ENCODE measurements at regions not wholly inside any gene's neighbourhood (a gene's known extent, or its start where the extent isn't known, plus 50 kb on each side); places are given as distances from the start of the nearest gene placed in this dataset.

GRCh38 chr3:59289831-59290230 lies 240.0 kb upstream of the CFAP20DC start:
- no peak for DNase-seq (ENCODE audit: low spot score)

DNA sequence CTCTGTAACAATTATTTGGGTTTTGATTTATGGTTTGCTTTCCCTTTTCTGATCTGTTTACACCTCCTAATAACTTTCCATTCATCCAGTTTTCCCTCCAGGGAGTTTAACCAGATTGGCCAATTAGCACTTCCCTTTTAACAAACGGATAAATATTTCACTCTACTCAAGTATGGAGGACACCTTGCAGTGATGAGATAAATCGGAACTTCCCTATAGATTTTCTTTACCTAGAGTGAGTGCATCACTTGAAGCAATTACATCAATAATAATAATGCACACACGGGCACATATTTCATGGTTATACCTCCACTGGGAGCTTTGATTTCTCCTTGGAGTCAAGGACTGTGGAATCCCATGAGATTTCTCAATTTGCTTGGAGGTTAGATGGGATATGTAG lies 239.1 kb upstream of the CFAP20DC start:
- DNase-seq (ENCODE audit: low spot score) = no peak

DNA sequence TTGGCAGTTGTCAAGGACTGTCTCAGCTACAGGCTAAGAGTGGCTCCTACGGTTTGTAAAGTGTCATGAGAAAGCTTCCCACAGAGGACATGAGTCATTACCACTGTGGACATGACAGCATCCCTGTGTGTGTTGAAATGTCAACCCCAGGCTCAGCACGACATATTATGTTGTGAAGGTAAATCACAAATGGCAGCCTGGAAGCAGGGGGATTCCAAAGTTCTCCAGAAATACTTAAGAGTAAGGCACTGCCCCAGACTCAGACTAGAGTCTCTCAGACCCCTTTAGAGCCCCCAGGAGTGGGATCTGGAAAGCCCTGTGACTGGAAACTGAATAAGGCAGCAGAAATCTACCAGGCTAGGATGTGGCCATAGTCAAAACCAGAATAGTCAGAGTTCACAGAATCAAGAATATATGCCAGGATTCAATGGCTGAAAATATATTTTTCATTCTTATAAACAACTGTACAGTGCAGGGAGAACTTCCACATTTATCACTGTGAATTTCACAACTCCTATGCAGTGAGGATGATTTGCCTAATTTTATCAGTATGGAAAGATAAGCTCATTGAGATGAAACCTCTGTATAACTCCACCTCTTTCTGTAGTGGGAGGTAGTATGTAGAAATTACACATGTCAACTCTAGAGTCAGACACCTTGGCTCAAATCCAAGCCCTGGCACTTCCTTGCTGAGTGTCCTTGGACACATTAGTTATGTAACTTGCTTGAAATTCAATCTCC lies 237.1 kb upstream of the CFAP20DC start:
- peak; percentile 36 for DNase-seq (ENCODE audit: low spot score)

DNA sequence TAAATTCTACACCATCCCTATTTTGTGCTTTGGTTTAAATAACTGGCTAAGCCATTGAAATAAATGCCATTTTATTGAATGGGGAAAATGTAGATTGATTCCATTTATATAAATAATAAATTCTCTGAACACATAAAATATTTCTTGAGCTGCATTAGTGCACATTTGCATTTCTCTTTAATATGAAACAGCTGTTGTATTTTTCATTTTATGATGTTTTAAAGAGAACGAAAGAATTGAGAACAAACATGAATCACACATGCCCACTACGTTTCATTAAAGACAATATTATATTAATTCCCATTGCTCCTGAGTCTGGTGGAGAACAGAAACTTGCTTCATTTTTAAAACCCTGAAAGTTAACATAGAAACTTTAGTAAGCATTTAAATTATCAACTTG lies 235.7 kb upstream of the CFAP20DC start:
- DNase-seq (ENCODE audit: low spot score) = no peak

DNA sequence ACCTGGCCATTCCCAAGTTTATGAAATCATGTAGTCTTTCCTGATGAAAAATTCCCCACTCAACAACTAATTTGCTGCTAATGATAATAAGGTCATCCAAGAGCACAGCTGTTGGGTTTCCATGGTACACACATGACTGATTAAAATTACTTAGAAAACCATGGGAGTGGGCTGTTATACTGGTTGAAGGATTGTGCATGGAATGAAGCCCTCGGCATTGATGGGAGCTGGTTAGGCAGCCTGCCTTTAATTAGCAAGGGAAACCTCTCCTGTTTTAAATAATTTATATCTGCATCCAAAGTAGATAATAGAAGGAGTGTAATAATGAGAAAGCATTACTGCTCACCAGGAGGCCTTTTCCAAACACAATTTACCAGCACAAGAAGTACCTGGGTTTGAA lies 235.1 kb upstream of the CFAP20DC start:
- DNase-seq (ENCODE audit: low spot score) = no peak

DNA sequence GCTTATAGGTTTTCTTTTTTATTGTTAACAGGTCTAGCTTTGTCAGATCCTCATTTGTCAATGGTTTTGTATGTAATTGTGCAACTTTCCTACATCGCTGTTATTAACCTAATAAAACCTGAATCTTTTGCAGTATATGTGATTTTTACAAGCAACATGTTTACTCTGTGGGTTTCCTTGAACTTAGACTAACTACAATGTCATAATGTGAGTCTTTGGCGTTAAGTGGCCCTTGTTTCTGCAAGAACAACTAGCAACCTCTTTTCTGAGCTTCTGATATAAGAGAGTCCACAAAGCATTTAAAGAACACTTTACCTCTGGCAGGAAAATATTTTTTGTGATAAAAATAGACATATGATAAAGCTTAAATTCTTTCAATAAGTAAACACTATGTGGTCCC lies 230.3 kb upstream of the CFAP20DC start:
- DNase-seq (ENCODE audit: low spot score) = no peak

DNA sequence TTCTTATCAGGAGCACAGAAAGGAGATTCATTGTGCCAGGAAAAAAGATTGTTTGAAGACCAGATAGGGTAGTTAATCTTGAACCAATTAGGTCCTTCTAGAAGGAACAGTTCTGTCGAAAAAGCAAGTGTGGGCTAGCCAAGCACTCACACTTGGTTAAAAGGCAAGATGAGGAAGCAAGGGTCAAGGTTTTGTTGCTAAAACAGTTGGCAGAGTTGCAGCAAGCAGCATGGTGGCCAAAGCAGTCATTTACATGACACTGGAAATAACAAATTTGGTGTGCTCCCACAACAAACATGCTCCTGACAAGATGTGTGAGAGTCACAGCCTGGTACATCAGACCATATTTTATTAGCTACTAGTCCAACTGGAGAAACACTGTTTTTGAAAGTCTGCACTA lies 228.0 kb upstream of the CFAP20DC start:
- no peak for DNase-seq (ENCODE audit: low spot score)

GRCh38 chr3:59277201-59277600 lies 227.4 kb upstream of the CFAP20DC start:
- no peak for DNase-seq (ENCODE audit: low spot score)

- DNase-seq (ENCODE audit: low spot score) = no peak
Observed at GRCh38 chr3:59273976-59274375, 224.2 kb upstream of the CFAP20DC start.

GRCh38 chr3:59271971-59272370 lies 222.1 kb upstream of the CFAP20DC start:
- no peak for DNase-seq (ENCODE audit: low spot score)

GRCh38 chr3:59270921-59271320 lies 221.1 kb upstream of the CFAP20DC start:
- DNase-seq (ENCODE audit: low spot score) = no peak

GRCh38 chr3:59270209-59270608 lies 220.4 kb upstream of the CFAP20DC start:
- DNase-seq (ENCODE audit: low spot score) = peak; percentile 54

- DNase-seq (ENCODE audit: low spot score) = peak; percentile 46
Observed at GRCh38 chr3:59268170-59268569, 218.3 kb upstream of the CFAP20DC start.

GRCh38 chr3:59267021-59267420 lies 217.2 kb upstream of the CFAP20DC start:
- DNase-seq (ENCODE audit: low spot score) = no peak

DNA sequence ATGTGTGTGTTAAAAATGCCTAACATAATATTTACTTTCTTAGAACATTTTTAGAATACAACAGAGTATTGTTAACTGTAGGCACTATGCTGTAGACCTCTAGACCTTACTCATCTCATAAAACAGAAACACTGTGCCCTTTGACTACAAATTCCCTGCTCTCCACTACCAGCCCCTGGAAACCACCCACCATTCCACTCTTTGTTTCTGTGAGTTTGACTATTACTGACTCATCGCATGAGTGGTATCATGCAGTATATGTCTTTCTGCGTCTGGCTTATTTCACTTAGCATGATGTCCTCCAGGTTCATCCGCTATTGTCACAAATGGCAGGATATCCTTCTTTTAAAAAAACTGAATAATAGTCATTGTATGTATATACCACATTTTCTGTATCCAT lies 216.7 kb upstream of the CFAP20DC start:
- DNase-seq (ENCODE audit: low spot score) = peak; percentile 68

DNA sequence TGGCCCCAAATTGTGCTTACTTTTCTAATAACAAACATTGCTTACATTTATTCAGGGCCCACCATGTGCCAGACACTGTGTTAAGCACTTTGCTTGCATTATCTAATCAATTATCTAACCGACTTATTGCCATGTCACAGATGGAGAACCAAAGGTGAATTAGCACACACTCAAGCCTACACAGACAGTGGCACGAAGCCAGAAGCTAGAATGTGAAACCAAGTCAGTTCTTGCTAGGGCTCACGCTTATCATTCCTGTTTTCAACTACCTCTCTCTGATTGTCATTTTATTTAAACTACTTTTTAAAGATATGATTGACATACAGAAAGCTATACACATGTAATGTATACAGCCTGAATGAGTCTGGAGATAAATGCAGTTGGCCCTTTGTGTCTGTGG lies 215.7 kb upstream of the CFAP20DC start:
- no peak for DNase-seq (ENCODE audit: low spot score)

DNA sequence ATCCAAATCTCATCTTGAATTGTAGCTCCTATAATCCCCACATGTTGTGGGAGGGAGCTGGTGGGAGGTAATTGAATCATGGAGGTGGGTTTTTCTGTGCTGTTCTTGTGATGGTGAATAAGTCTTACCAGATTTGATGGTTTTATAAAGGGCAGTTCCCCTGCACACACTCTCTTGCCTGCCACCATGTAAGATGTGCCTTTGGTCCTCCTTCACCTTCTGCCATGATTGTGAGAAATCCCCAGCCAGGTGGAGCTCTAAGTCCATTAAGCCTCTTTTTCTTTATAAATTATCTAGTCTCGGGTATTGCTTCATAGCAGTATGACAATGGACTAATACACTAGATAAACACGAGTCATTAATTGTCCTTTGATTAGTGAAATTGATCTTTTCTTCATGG lies 214.5 kb upstream of the CFAP20DC start:
- DNase-seq (ENCODE audit: low spot score) = no peak

DNA sequence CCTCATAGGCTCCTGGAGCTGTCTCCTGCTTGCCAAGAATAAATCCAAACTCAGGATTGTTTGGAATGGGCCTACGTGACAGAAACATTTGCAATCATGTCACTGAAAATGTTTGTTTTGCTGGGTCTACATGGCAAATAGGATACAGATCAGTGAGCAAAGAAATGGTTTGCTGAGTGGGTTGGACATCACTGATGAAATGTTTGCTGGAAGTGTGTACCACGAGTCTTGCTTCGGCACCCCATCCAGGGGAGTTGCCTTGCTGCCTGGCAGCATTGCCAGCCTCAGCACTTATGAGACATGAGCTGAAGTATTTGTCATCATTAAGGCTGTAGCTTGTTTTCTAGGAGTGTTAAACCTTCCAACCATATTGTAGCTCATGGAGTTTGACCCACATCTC lies 213.3 kb upstream of the CFAP20DC start:
- DNase-seq (ENCODE audit: low spot score) = no peak

DNA sequence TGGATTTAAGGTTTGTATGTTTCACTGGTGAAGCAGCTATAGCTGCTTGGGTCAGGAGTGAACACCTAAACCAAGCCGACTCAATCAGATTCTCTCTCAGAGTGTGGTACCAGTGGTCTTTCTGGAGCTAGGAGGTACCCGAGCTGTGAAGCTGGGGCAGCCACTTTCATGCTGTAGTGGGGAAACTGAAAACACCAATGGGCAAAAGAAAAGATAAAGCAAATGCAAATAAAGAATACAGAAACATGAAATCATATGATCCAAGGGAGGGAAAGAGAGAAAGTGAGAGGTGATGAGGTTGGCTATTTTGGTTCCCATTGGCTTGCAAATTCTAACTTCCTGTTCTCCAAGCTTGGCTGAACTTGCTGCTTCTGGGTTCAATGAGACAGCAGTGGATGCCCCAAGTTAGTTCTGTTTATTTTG lies 212.3 kb upstream of the CFAP20DC start:
- DNase-seq (ENCODE audit: low spot score) = no peak

DNA sequence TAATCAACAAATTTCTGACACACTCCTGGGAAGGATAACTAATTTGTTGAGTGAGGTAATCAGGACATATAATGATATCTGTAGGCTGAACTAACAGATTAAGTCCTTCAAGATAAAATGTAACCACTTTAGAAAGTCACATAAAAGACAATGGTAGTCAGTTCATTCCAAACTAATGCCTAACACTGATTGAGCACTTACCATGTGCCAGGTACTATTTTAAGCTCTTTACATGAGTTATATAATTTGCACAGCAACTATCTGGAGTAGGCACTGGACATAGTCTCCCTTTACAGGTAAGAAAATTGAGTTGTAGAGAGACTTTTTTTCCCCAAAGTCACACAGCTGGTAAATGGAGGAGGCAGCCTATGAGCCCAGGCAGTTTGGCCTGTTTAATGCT lies 211.2 kb upstream of the CFAP20DC start:
- no peak for DNase-seq (ENCODE audit: low spot score)

DNA sequence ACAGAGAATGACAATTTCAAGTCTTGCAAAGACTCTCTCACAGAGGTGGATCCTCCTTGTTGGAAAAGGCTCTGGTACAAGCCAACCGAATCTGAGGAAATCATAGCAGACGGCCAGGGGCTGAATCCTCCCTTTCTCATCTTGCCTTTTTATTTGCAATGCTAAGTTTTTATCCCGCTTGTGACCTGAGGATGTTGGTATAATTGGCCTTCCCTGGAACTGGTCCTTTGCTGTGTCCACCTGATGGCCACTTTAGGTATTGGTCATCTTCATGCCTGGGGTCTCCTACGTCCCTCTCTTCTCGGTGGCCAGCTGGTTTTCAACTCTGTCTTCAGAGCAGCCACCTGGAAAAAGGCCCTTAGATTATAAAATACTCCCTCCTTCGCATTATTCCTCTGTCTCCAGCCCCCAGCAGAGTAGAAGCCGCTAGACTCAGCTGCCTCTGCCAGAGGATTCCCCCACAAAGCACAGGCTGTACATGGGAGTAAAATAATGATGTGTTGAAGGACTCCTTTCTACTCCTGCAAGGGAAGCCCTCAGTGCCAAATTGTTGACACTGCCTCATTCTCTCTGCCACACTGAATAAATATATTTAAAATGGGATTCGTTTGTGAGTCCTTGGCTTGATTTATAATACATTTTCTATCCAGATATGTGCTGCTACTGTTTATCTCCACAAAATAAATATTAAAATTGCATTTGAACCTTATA lies 208.9 kb upstream of the CFAP20DC start:
- DNase-seq (ENCODE audit: low spot score) = no peak

GRCh38 chr3:59257506-59257905 lies 207.7 kb upstream of the CFAP20DC start:
- no peak for DNase-seq (ENCODE audit: low spot score)

DNA sequence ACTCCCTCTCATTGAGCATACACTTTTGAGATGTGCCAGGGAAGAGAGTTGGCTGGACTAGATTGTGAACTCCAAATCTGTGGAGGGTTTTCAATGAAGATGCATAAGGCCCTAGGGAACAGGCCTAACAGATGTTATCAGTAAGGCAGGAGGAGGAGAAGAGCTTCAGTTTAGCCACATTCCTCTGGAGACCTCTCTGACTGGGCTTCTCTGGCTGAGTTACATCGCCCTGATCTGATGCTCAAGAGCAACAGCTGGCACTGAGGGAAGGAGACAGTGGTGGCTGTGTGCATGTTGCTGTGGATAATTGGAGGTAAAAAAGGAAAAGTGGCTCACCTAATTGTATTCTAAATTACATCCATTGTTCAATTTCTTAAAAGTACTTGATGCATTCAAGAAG lies 206.4 kb upstream of the CFAP20DC start:
- DNase-seq (ENCODE audit: low spot score) = no peak

GRCh38 chr3:59254976-59255375 lies 205.2 kb upstream of the CFAP20DC start:
- DNase-seq (ENCODE audit: low spot score) = no peak
